ENCODE measurements at regions not wholly inside any gene's neighbourhood (a gene's known extent, or its start where the extent isn't known, plus 50 kb on each side); places are given as distances from the start of the nearest gene placed in this dataset.

GRCh38 chr15:38189671-38190295 is 62.9 kb upstream of the SPRED1 start:
- H3K79me2 ChIP-seq (ENCODE audit: control insufficient read depth, insufficient read depth, low read length) = no peaks in the 10 kb centered on the region
- no peak overlapping the region for H3K56ac ChIP-seq (ENCODE audit: low read length)
- no peak overlapping the region for H3K4me2 ChIP-seq (ENCODE audit: low read length)
- H3K36me3 ChIP-seq (ENCODE audit: control insufficient read depth, insufficient read depth, low read length) = no peaks in the 10 kb centered on the region
- H3K9ac ChIP-seq (ENCODE audit: low read length) = no peak overlapping the region
- H3K79me1 ChIP-seq (ENCODE audit: low read length) = no peaks in the 10 kb centered on the region
- peak; percentile 53 for DNase-seq
- no CpG with 5 or more reads among the region's 5 CpGs for WGBS (ENCODE audit: extremely low coverage, insufficient coverage, low lambda C conversion rate)
- H4K8ac ChIP-seq (ENCODE audit: low read depth, low read length) = no peak overlapping the region
- H2BK5ac ChIP-seq (ENCODE audit: low read length) = no peak overlapping the region
- H3K23ac ChIP-seq (ENCODE audit: low read length) = no peak overlapping the region
- H2BK15ac ChIP-seq (replicated peaks; ENCODE audit: low read depth) = no peak overlapping the region
- no peak overlapping the region for H3K4ac ChIP-seq (ENCODE audit: low read depth, low read length)
- H3K27ac ChIP-seq (ENCODE audit: low read depth, low read length) = no peak overlapping the region
- H3K4me1 ChIP-seq (ENCODE audit: control insufficient read depth, low read depth, low read length) = no peaks in the 10 kb centered on the region
- H3K18ac ChIP-seq (ENCODE audit: low read length) = no peak overlapping the region
- no peak overlapping the region for H3K4me3 ChIP-seq (ENCODE audit: low read length)
- no peak overlapping the region for H4K5ac ChIP-seq (ENCODE audit: low read length)
- H2BK120ac ChIP-seq (ENCODE audit: low read depth, low read length) = no peak overlapping the region
- no peak overlapping the region for H2AK5ac ChIP-seq (ENCODE audit: low read length)
- H3K27me3 ChIP-seq (ENCODE audit: insufficient read depth, low read length, poor library complexity) = no peaks in the 10 kb centered on the region

DNA sequence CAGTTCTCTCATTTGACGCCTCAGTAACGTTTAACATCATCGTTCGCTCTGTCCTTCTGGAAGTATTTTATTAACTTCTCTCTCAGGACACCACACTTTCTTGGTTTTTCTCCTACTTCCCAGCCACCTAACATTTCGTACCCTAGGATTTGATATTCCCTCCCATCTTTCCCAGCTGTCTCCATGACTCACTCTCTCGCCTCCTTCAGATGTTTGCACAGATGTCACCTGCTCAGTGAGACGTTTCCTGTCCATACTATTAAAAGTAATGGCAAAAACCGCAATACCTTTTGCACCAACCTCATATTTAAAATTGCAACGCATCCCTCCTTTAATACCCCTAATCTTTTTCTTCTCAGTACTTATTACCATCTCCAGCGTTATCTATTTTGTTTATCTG is 62.1 kb upstream of the SPRED1 start:
- Histone ChIP-seq H3K4me2 (ENCODE audit: low read length) (no peak overlapping the region), H2BK120ac (ENCODE audit: low read depth, low read length) (no peak overlapping the region), H3K9ac (ENCODE audit: low read length) (no peak overlapping the region), H3K4me1 (ENCODE audit: control insufficient read depth, low read depth, low read length) (no peaks in the 10 kb centered on the region), H3K23ac (ENCODE audit: low read length) (no peak overlapping the region), H3K18ac (ENCODE audit: low read length) (no peak overlapping the region), H3K56ac (ENCODE audit: low read length) (no peak overlapping the region), H2BK15ac (replicated peaks; ENCODE audit: low read depth) (no peak overlapping the region), H2AK5ac (ENCODE audit: low read length) (no peak overlapping the region), H3K4ac (ENCODE audit: low read depth, low read length) (no peak overlapping the region), H2BK5ac (ENCODE audit: low read length) (no peak overlapping the region), H4K5ac (ENCODE audit: low read length) (no peak overlapping the region), H3K27ac (ENCODE audit: low read depth, low read length) (no peak overlapping the region), H3K79me1 (ENCODE audit: low read length) (no peaks in the 10 kb centered on the region), H3K36me3 (ENCODE audit: control insufficient read depth, insufficient read depth, low read length) (no peaks in the 10 kb centered on the region), H3K27me3 (ENCODE audit: insufficient read depth, low read length, poor library complexity) (no peaks in the 10 kb centered on the region), H3K4me3 (ENCODE audit: low read length) (no peak overlapping the region), H4K8ac (ENCODE audit: low read depth, low read length) (no peak overlapping the region), H3K79me2 (ENCODE audit: control insufficient read depth, insufficient read depth, low read length) (no peaks in the 10 kb centered on the region)
- 100% methylated on average over 2 of the region's 10 CpGs for WGBS (ENCODE audit: extremely low coverage, insufficient coverage, low lambda C conversion rate)
- DNase-seq = no peak

DNA sequence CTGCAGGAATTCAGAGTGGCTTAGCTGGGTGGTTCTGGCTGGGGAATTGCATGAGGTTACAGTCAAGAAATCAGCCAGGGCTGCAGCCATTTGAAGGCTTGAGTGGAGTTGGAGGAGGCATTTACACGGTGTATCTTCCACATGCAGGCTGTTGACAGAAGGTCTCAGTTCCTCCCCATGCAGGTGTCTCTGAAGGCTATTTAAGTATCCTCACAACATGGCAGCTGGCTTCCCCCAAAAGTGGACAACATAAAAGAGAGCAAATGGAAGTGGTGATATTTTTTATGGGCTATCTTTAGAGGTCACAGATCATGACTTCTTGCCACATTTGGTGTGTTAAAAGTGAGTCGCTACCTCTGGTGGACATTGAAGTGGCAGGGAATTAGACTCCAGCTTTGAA is 60.1 kb upstream of the SPRED1 start:
- H4K8ac ChIP-seq (ENCODE audit: low read depth, low read length) = no peak overlapping the region
- no CpG with 5 or more reads among the region's 2 CpGs for WGBS (ENCODE audit: extremely low coverage, insufficient coverage, low lambda C conversion rate)
- no peak overlapping the region for H3K9ac ChIP-seq (ENCODE audit: low read length)
- H3K56ac ChIP-seq (ENCODE audit: low read length) = no peak overlapping the region
- H3K27me3 ChIP-seq (ENCODE audit: insufficient read depth, low read length, poor library complexity) = no peaks in the 10 kb centered on the region
- no peak overlapping the region for H2AK5ac ChIP-seq (ENCODE audit: low read length)
- H2BK5ac ChIP-seq (ENCODE audit: low read length) = no peak overlapping the region
- H2BK120ac ChIP-seq (ENCODE audit: low read depth, low read length) = no peak overlapping the region
- no peaks in the 10 kb centered on the region for H3K4me1 ChIP-seq (ENCODE audit: control insufficient read depth, low read depth, low read length)
- no peak overlapping the region for H3K18ac ChIP-seq (ENCODE audit: low read length)
- no peak overlapping the region for H3K27ac ChIP-seq (ENCODE audit: low read depth, low read length)
- no peak overlapping the region for H2BK15ac ChIP-seq (replicated peaks; ENCODE audit: low read depth)
- H3K79me2 ChIP-seq (ENCODE audit: control insufficient read depth, insufficient read depth, low read length) = no peaks in the 10 kb centered on the region
- H4K5ac ChIP-seq (ENCODE audit: low read length) = no peak overlapping the region
- H3K79me1 ChIP-seq (ENCODE audit: low read length) = no peaks in the 10 kb centered on the region
- no peak overlapping the region for H3K4me2 ChIP-seq (ENCODE audit: low read length)
- H3K36me3 ChIP-seq (ENCODE audit: control insufficient read depth, insufficient read depth, low read length) = no peaks in the 10 kb centered on the region
- no peak overlapping the region for H3K23ac ChIP-seq (ENCODE audit: low read length)
- no peak for DNase-seq
- no peak overlapping the region for H3K4ac ChIP-seq (ENCODE audit: low read depth, low read length)
- H3K4me3 ChIP-seq (ENCODE audit: low read length) = no peak overlapping the region

DNA sequence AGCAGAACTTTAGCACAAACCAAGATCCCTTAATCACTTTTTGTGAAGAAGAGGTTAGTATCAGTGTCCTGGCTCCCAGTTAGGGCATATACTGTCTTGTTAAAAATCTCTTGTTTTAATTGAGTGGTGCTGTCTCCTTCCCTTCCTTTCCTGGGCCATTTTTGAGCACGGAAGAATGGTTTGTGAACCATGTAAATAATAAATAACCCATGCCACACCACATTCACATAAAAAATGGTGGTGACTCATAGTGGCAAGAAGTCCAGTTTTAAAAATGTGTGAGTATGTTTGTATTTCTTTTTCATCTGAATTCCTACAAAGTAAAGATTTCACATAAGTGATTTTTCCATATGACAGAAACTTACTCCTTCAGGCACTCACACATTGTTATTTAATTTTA is 59.1 kb upstream of the SPRED1 start:
- Histone ChIP-seq H3K56ac (ENCODE audit: low read length) (no peak overlapping the region), H3K23ac (ENCODE audit: low read length) (no peak overlapping the region)
- WGBS (ENCODE audit: extremely low coverage, insufficient coverage, low lambda C conversion rate) = no CpG with 5 or more reads among the region's 1 CpG

GRCh38 chr15:38195191-38195901 is 57.3 kb upstream of the SPRED1 start:
- no peak overlapping the region for H3K4ac ChIP-seq (ENCODE audit: low read depth, low read length)
- no peak overlapping the region for H3K27ac ChIP-seq (ENCODE audit: low read depth, low read length)
- H3K18ac ChIP-seq (ENCODE audit: low read length) = no peak overlapping the region
- no peak overlapping the region for H3K9ac ChIP-seq (ENCODE audit: low read length)
- no peak overlapping the region for H3K4me3 ChIP-seq (ENCODE audit: low read length)
- H2AK5ac ChIP-seq (ENCODE audit: low read length) = no peak overlapping the region
- H3K79me1 ChIP-seq (ENCODE audit: low read length) = no peaks in the 10 kb centered on the region
- H3K36me3 ChIP-seq (ENCODE audit: control insufficient read depth, insufficient read depth, low read length) = no peaks in the 10 kb centered on the region
- DNase-seq = no peak
- no peaks in the 10 kb centered on the region for H3K79me2 ChIP-seq (ENCODE audit: control insufficient read depth, insufficient read depth, low read length)
- H3K23ac ChIP-seq (ENCODE audit: low read length) = no peak overlapping the region
- H3K4me1 ChIP-seq (ENCODE audit: control insufficient read depth, low read depth, low read length) = no peaks in the 10 kb centered on the region
- H2BK120ac ChIP-seq (ENCODE audit: low read depth, low read length) = no peak overlapping the region
- H2BK15ac ChIP-seq (replicated peaks; ENCODE audit: low read depth) = no peak overlapping the region
- no CpG with 5 or more reads among the region's 5 CpGs for WGBS (ENCODE audit: extremely low coverage, insufficient coverage, low lambda C conversion rate)
- no peak overlapping the region for H4K8ac ChIP-seq (ENCODE audit: low read depth, low read length)
- no peak overlapping the region for H4K5ac ChIP-seq (ENCODE audit: low read length)
- no peak overlapping the region for H3K4me2 ChIP-seq (ENCODE audit: low read length)
- no peak overlapping the region for H3K56ac ChIP-seq (ENCODE audit: low read length)
- H3K27me3 ChIP-seq (ENCODE audit: insufficient read depth, low read length, poor library complexity) = no peaks in the 10 kb centered on the region
- no peak overlapping the region for H2BK5ac ChIP-seq (ENCODE audit: low read length)

More for the DNA sequence above, 59.1 kb upstream of the SPRED1 start:
- H3K79me1 ChIP-seq (ENCODE audit: low read length) = no peaks in the 10 kb centered on the region
- H3K4me2 ChIP-seq (ENCODE audit: low read length) = no peak overlapping the region
- DNase-seq = no peak
- no peak overlapping the region for H2BK120ac ChIP-seq (ENCODE audit: low read depth, low read length)
- no peaks in the 10 kb centered on the region for H3K36me3 ChIP-seq (ENCODE audit: control insufficient read depth, insufficient read depth, low read length)
- H3K9ac ChIP-seq (ENCODE audit: low read length) = no peak overlapping the region
- H3K27me3 ChIP-seq (ENCODE audit: insufficient read depth, low read length, poor library complexity) = no peaks in the 10 kb centered on the region
- H4K5ac ChIP-seq (ENCODE audit: low read length) = no peak overlapping the region
- H3K27ac ChIP-seq (ENCODE audit: low read depth, low read length) = no peak overlapping the region
- no peak overlapping the region for H2AK5ac ChIP-seq (ENCODE audit: low read length)
- H2BK5ac ChIP-seq (ENCODE audit: low read length) = no peak overlapping the region
- H3K18ac ChIP-seq (ENCODE audit: low read length) = no peak overlapping the region
- H3K4me3 ChIP-seq (ENCODE audit: low read length) = no peak overlapping the region
- H3K4me1 ChIP-seq (ENCODE audit: control insufficient read depth, low read depth, low read length) = no peaks in the 10 kb centered on the region
- H3K4ac ChIP-seq (ENCODE audit: low read depth, low read length) = no peak overlapping the region
- H2BK15ac ChIP-seq (replicated peaks; ENCODE audit: low read depth) = no peak overlapping the region
- H3K79me2 ChIP-seq (ENCODE audit: control insufficient read depth, insufficient read depth, low read length) = no peaks in the 10 kb centered on the region
- H4K8ac ChIP-seq (ENCODE audit: low read depth, low read length) = no peak overlapping the region

DNA sequence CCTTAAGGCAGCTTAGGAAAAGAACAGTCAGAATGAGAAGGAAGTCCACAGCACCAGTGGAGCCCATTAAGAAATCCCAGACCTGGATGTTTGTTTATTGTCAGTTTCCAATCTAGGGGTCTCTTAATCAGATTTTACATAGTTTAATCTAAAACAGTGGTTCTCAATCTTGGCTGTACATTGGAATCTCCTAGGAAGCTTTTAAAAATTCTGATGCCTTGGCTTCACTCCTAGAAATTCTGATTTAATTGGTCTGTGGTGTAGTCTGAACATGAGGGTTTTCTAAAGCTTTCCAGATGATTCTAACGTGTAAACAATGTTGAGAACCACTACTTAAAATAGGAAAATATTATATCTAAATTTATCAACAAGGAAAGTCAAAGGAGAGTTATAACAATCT is 56.6 kb upstream of the SPRED1 start:
- no peak overlapping the region for H2AK5ac ChIP-seq (ENCODE audit: low read length)
- no peak overlapping the region for H4K8ac ChIP-seq (ENCODE audit: low read depth, low read length)
- no peak overlapping the region for H3K9ac ChIP-seq (ENCODE audit: low read length)
- H3K23ac ChIP-seq (ENCODE audit: low read length) = no peak overlapping the region
- H3K4me1 ChIP-seq (ENCODE audit: control insufficient read depth, low read depth, low read length) = no peaks in the 10 kb centered on the region
- H3K27me3 ChIP-seq (ENCODE audit: insufficient read depth, low read length, poor library complexity) = no peaks in the 10 kb centered on the region
- no peak for DNase-seq
- no peak overlapping the region for H3K18ac ChIP-seq (ENCODE audit: low read length)
- no peak overlapping the region for H3K4ac ChIP-seq (ENCODE audit: low read depth, low read length)
- WGBS (ENCODE audit: extremely low coverage, insufficient coverage, low lambda C conversion rate) = no CpG with 5 or more reads among the region's 1 CpG
- no peak overlapping the region for H2BK120ac ChIP-seq (ENCODE audit: low read depth, low read length)
- H4K5ac ChIP-seq (ENCODE audit: low read length) = no peak overlapping the region
- H3K56ac ChIP-seq (ENCODE audit: low read length) = no peak overlapping the region
- H3K79me2 ChIP-seq (ENCODE audit: control insufficient read depth, insufficient read depth, low read length) = no peaks in the 10 kb centered on the region
- H3K4me2 ChIP-seq (ENCODE audit: low read length) = no peak overlapping the region
- no peak overlapping the region for H3K27ac ChIP-seq (ENCODE audit: low read depth, low read length)
- no peak overlapping the region for H2BK15ac ChIP-seq (replicated peaks; ENCODE audit: low read depth)
- no peak overlapping the region for H3K4me3 ChIP-seq (ENCODE audit: low read length)
- no peak overlapping the region for H2BK5ac ChIP-seq (ENCODE audit: low read length)
- no peaks in the 10 kb centered on the region for H3K36me3 ChIP-seq (ENCODE audit: control insufficient read depth, insufficient read depth, low read length)
- no peaks in the 10 kb centered on the region for H3K79me1 ChIP-seq (ENCODE audit: low read length)

Data from mesendoderm (in vitro differentiated cells).